ENCODE measurements at regions not wholly inside any gene's neighbourhood (a gene's known extent, or its start where the extent isn't known, plus 50 kb on each side); places are given as distances from the start of the nearest gene placed in this dataset.

DNA sequence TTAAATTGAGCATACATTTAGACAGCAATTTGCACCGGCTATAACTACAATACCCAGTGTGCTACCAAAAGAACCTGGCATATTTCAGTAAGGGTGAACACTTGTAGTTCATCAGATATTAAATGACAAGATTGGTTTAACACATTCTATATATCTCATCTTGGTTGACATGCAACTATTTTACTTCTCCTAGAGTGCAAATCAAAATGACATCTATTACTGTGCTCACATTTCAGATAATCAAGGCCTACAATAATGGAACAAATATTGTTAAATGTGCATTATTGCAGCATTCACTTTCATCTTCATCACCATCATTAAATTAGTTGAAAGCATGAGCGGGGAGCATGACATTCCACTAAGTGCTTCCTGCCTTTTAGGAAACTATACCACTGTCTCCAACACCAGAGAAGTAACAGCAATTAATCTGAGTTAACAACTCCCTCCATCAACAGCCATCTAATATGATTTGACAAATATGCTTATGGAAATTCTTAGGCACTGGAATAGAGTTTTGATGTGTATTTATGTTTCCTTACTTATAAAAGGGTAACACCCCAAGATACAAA, 209.8 kb upstream of the SLIT2 start:
- H3K4me3 ChIP-seq: no peak overlapping the region
- DNase-seq: no peak
- TF ChIP-seq POLR2A (IDR thresholded peaks at IDR 0.05) (no peak), POLR2AphosphoS5 (IDR thresholded peaks at IDR 0.05) (no peak), EP300 (IDR thresholded peaks at IDR 0.05; ENCODE audit: low read depth) (no peak)
- TF ChIP-seq, protein P1, sequence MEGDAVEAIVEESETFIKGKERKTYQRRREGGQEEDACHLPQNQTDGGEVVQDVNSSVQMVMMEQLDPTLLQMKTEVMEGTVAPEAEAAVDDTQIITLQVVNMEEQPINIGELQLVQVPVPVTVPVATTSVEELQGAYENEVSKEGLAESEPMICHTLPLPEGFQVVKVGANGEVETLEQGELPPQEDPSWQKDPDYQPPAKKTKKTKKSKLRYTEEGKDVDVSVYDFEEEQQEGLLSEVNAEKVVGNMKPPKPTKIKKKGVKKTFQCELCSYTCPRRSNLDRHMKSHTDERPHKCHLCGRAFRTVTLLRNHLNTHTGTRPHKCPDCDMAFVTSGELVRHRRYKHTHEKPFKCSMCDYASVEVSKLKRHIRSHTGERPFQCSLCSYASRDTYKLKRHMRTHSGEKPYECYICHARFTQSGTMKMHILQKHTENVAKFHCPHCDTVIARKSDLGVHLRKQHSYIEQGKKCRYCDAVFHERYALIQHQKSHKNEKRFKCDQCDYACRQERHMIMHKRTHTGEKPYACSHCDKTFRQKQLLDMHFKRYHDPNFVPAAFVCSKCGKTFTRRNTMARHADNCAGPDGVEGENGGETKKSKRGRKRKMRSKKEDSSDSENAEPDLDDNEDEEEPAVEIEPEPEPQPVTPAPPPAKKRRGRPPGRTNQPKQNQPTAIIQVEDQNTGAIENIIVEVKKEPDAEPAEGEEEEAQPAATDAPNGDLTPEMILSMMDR (IDR thresholded peaks at IDR 0.05): no peak
- H3K27me3 ChIP-seq: no peaks in the 10 kb centered on the region
- intact Hi-C loops (cut with DNase I; ENCODE audit: low total_unique reads): no loop called here
- H3K4me1 ChIP-seq: no peaks in the 10 kb centered on the region
- H3K9me3 ChIP-seq: no peaks in the 10 kb centered on the region
- in situ Hi-C loops (cut with MboI; ENCODE audit: low pct_ligation_motif_present in 1 of 4, low pct_unique_long_range_greater_than_20kb in 1 of 4, low sequenced_read_pairs in 3 of 4): no loop called here
- 57 to 88% methylated on average over 1 to 2 of the region's 2 CpGs for WGBS, 2 donors (ENCODE audit: low coverage in 1 of 2)
- H3K27ac ChIP-seq: no peak overlapping the region
- H3K36me3 ChIP-seq: no peaks in the 10 kb centered on the region

DNA sequence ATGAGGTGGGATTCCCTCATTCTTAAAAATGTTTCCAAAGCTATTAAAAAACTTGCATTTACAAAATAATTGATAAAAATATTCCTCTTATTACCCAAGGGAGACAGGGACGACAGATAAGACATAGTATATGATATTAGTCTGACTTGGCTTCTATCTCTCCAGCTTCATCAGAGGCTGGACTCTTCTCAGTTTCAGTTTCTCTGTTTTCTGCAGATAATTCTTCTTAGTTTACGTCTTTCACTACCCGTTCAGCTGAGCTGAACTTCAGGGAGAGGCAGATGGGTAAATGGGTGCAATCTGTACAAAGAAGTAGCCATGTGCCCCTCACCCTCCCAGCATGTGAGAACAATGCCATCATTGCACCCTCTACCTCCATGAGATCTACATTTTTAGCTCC, 214.0 kb upstream of the SLIT2 start:
- WGBS, 2 donors (ENCODE audit: low coverage in 1 of 2): 59 to 66% methylated on average over 3 of the region's 3 CpGs

GRCh38 chr4:20030108-20030507, 221.6 kb upstream of the SLIT2 start:
- intact Hi-C loops (cut with DNase I; ENCODE audit: low total_unique reads) (no loop called here), in situ Hi-C loops (cut with MboI; ENCODE audit: low pct_ligation_motif_present in 1 of 4, low pct_unique_long_range_greater_than_20kb in 1 of 4, low sequenced_read_pairs in 3 of 4) (no loop called here)
- Histone ChIP-seq H3K36me3 (no peaks in the 10 kb centered on the region), H3K27ac (no peak overlapping the region), H3K9me3 (no peaks in the 10 kb centered on the region), H3K4me1 (peaks cover 0 to 19% (median 2%) of the 10 kb centered on the region in 4 donors), H3K4me3 (no peak overlapping the region), H3K27me3 (no peaks in the 10 kb centered on the region)
- DNase-seq: no peak
- TF ChIP-seq, protein P1 (IDR thresholded peaks at IDR 0.05): no peak
- TF ChIP-seq POLR2AphosphoS5 (IDR thresholded peaks at IDR 0.05): no peak
- TF ChIP-seq EP300 (IDR thresholded peaks at IDR 0.05; ENCODE audit: low read depth): no peak

More for the DNA sequence above, 214.0 kb upstream of the SLIT2 start:
- no peak for DNase-seq
- H3K4me3 ChIP-seq: no peak overlapping the region
- H3K9me3 ChIP-seq: no peaks in the 10 kb centered on the region
- no peaks in the 10 kb centered on the region for H3K36me3 ChIP-seq
- TF ChIP-seq EP300 (IDR thresholded peaks at IDR 0.05; ENCODE audit: low read depth) (no peak), POLR2AphosphoS5 (IDR thresholded peaks at IDR 0.05) (no peak), POLR2A (IDR thresholded peaks at IDR 0.05) (no peak)
- TF ChIP-seq, protein P1 (IDR thresholded peaks at IDR 0.05): no peak
- intact Hi-C loops (cut with DNase I; ENCODE audit: low total_unique reads): no loop called here
- H3K27me3 ChIP-seq: no peaks in the 10 kb centered on the region
- in situ Hi-C loops (cut with MboI; ENCODE audit: low pct_ligation_motif_present in 1 of 4, low pct_unique_long_range_greater_than_20kb in 1 of 4, low sequenced_read_pairs in 3 of 4): no loop called here
- H3K27ac ChIP-seq: no peak overlapping the region
- H3K4me1 ChIP-seq: no peaks in the 10 kb centered on the region

DNA sequence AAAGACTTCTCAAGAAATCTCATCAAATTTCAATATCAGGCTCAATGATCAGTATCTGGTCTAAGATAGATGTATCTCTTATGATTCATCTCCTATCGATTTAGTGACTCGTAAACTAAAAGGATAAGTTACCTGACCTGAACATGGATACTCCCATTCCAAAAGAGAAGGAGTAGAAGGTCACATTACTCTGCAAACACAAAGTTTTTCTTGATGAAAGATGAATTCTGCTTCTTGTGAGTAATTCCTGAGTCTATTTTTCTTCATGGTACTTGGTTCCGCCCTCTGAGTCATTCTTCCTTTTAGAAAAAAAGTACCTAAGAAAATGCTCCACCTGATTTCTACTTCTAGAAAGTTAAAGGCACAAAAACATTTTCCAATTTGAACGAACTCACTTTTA, 223.1 kb upstream of the SLIT2 start:
- Histone ChIP-seq H3K36me3 (no peaks in the 10 kb centered on the region), H3K27me3 (no peaks in the 10 kb centered on the region), H3K27ac (no peak overlapping the region), H3K9me3 (no peaks in the 10 kb centered on the region), H3K4me3 (no peak overlapping the region), H3K4me1 (peaks cover 0 to 19% (median 2%) of the 10 kb centered on the region in 4 donors)
- in situ Hi-C loops (cut with MboI; ENCODE audit: low pct_ligation_motif_present in 1 of 4, low pct_unique_long_range_greater_than_20kb in 1 of 4, low sequenced_read_pairs in 3 of 4) (no loop called here), intact Hi-C loops (cut with DNase I; ENCODE audit: low total_unique reads) (no loop called here)
- WGBS, 2 donors (ENCODE audit: low coverage in 1 of 2): 87 to 89% methylated on average over 4 of the region's 4 CpGs
- TF ChIP-seq EP300 (IDR thresholded peaks at IDR 0.05; ENCODE audit: low read depth): no peak
- TF ChIP-seq, protein P1 (IDR thresholded peaks at IDR 0.05): no peak
- no peak for TF ChIP-seq POLR2A (IDR thresholded peaks at IDR 0.05)
- DNase-seq: no peak

All from transverse colon (tissue), 4 donors.